Activated CD4-positive, alpha-beta T cell treated with anti-CD3 and anti-CD28 coated beads, Interleukin-2, amount 10 ng/mL, durations not matched to agents 24 days and 14 days (primary cell): ENCODE measurements at regions not wholly inside any gene's neighbourhood (a gene's known extent, or its start where the extent isn't known, plus 50 kb on each side); places are given as distances from the start of the nearest gene placed in this dataset.

Experiments used
- DNase-seq: peaks from one replicate; pipeline ENCODE4 v3.0.0; 2022
- H3K27ac Mint-ChIP-seq: one replicate; pipeline ENCODE4 v1.8.0; 2022; ENCODE audit warnings: mild to moderate bottlenecking, mixed read lengths
- H3K27me3 Mint-ChIP-seq: one replicate; pipeline ENCODE4 v1.8.0; 2022; ENCODE audit warnings: mixed read lengths
- H3K36me3 Mint-ChIP-seq: one replicate; pipeline ENCODE4 v1.8.0; 2022; ENCODE audit warnings: low read depth, mild to moderate bottlenecking, mixed read lengths
- H3K4me1 Mint-ChIP-seq: one replicate; pipeline ENCODE4 v1.8.0; 2021; ENCODE audit warnings: mixed read lengths
- H3K4me3 Mint-ChIP-seq: one replicate; pipeline ENCODE4 v1.8.0; 2022; ENCODE audit warnings: mild to moderate bottlenecking, moderate library complexity, mixed read lengths
- H3K9me3 Mint-ChIP-seq: one replicate; pipeline ENCODE4 v1.8.0; 2021; ENCODE audit warnings: mixed read lengths
- intact Hi-C: fragments of 100-400 bp; cut with micrococcal nuclease; formaldehyde crosslinking; loops from one replicate; pipeline ENCODE4 v1.15.1; 2023

DNA sequence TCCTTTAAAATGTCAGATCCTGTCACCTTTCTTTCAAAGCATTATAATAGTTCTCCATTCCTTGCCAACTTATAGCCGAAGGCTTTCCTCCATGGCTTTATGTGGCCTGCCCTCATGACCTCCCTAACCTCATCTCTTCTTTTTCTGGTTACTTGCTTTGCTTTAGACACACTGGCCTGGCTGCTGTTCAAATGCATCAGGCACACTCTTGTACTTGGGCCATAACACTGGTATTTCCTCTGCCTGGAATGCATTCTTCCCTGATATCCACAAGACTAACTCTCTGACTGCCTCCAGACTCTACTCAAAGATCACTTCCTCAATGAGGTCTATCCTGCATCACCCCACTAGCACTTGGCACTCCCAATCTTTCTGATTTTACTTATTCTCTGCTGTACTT, 710.3 kb downstream of the KCNA4 start:
- intact Hi-C loops = no loop called here
- Mint-ChIP-seq H3K4me3 (no peak overlapping the region), H3K9me3 (peaks cover 3% of the 10 kb centered on the region), H3K36me3 (no peaks in the 10 kb centered on the region), H3K27me3 (no peaks in the 10 kb centered on the region), H3K27ac (no peak overlapping the region), H3K4me1 (no peaks in the 10 kb centered on the region)
- no peak for DNase-seq

GRCh38 chr11:29305456-29306232, 711.2 kb downstream of the KCNA4 start:
- Mint-ChIP-seq H3K4me1 (no peaks in the 10 kb centered on the region), H3K27ac (no peak overlapping the region), H3K36me3 (no peaks in the 10 kb centered on the region), H3K27me3 (no peaks in the 10 kb centered on the region), H3K9me3 (peaks cover 3% of the 10 kb centered on the region), H3K4me3 (no peak overlapping the region)
- intact Hi-C loops = no loop called here
- DNase-seq = no peak

DNA sequence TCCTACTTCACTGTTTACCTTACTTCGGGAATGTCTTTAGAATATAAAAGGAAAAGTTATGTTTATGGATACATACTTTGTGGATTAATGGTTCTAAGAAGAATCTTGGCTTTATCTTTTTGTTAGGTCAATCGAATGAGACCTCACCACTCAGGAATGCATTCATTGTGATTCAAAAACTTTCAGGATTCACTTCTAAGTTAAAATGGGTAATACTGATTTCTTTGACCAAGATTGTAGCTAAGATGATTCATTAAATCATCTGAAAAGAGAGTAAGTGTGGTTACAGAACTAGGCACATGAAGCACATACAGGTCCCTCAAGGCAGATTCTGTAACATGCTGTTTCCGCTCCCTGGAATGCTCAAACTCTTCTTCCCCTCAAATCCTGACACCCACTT, 716.4 kb downstream of the KCNA4 start:
- Mint-ChIP-seq H3K27ac (no peak overlapping the region), H3K4me1 (no peaks in the 10 kb centered on the region), H3K4me3 (no peak overlapping the region), H3K27me3 (no peaks in the 10 kb centered on the region), H3K9me3 (no peaks in the 10 kb centered on the region), H3K36me3 (no peaks in the 10 kb centered on the region)
- no peak for DNase-seq
- intact Hi-C loops = no loop called here

- Mint-ChIP-seq H3K4me3 (no peak overlapping the region), H3K27me3 (no peaks in the 10 kb centered on the region), H3K4me1 (no peaks in the 10 kb centered on the region), H3K36me3 (no peaks in the 10 kb centered on the region), H3K27ac (no peak overlapping the region), H3K9me3 (peaks cover 3% of the 10 kb centered on the region)
- intact Hi-C loops = no loop called here
- no peak for DNase-seq
These were observed 720.1 kb downstream of the KCNA4 start for GRCh38 chr11:29296680-29297079.

- Mint-ChIP-seq H3K4me1 (no peaks in the 10 kb centered on the region), H3K4me3 (no peak overlapping the region), H3K9me3 (peaks cover 3% of the 10 kb centered on the region), H3K27ac (no peak overlapping the region), H3K27me3 (no peaks in the 10 kb centered on the region), H3K36me3 (no peaks in the 10 kb centered on the region)
- intact Hi-C loops = no loop called here
- no peak for DNase-seq
These were observed 723.0 kb downstream of the KCNA4 start for GRCh38 chr11:29293825-29294224.

- Mint-ChIP-seq H3K9me3 (peaks cover 4% of the 10 kb centered on the region), H3K27me3 (no peaks in the 10 kb centered on the region), H3K27ac (no peak overlapping the region), H3K4me3 (no peak overlapping the region), H3K36me3 (no peaks in the 10 kb centered on the region), H3K4me1 (no peaks in the 10 kb centered on the region)
- DNase-seq = no peak
- intact Hi-C loops = no loop called here
These were observed 734.7 kb downstream of the KCNA4 start for GRCh38 chr11:29282088-29282487.

- no peak overlapping the region for H3K4me3 Mint-ChIP-seq
- no peaks in the 10 kb centered on the region for H3K27me3 Mint-ChIP-seq
- H3K27ac Mint-ChIP-seq = no peak overlapping the region
- H3K9me3 Mint-ChIP-seq = peaks cover 4% of the 10 kb centered on the region
- no peaks in the 10 kb centered on the region for H3K4me1 Mint-ChIP-seq
- intact Hi-C loops = no loop called here
- DNase-seq = no peak
- no peaks in the 10 kb centered on the region for H3K36me3 Mint-ChIP-seq
These were observed 735.5 kb downstream of the KCNA4 start for GRCh38 chr11:29281271-29281777.

DNA sequence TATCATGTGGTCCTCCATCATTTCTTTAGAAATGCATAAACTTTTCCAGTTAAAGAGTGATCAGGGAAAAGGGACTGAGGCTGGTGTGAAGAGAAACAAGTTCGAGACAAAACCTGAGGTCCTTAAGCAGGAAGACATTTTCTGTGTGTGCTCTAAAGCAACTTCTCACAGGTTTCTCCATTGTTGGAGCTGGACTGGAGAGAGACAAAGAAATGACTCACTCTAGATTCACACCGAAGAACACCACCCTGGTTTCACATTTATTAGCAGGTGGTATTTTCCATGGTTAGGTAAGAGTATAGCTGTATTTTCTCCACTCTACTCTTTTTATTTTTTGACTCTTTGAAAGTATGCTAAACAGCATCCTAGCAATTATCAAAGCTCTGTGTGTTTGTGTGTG, 736.4 kb downstream of the KCNA4 start:
- no peak for DNase-seq
- H3K36me3 Mint-ChIP-seq = no peaks in the 10 kb centered on the region
- intact Hi-C loops = no loop called here
- H3K9me3 Mint-ChIP-seq = peaks cover 4% of the 10 kb centered on the region
- no peaks in the 10 kb centered on the region for H3K4me1 Mint-ChIP-seq
- H3K4me3 Mint-ChIP-seq = no peak overlapping the region
- H3K27me3 Mint-ChIP-seq = no peaks in the 10 kb centered on the region
- no peak overlapping the region for H3K27ac Mint-ChIP-seq

DNA sequence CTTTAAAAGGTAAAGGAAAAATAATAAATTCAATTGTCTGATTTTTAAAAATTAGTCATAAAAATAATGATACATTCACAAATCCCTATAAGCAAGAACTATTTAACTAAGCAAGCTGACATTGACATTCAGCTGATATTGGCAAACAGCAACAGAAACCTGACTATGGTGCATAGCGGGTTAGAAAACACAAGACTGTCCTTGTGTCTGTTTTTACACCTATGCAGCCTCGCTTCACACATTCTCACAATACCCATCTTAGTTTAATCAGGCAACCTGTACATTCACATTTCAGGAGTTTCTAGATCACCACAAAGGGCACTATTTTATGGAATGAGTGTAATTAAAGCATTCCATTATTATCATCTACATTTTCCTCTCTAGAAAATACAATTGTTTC, 737.1 kb downstream of the KCNA4 start:
- no peaks in the 10 kb centered on the region for H3K36me3 Mint-ChIP-seq

DNA sequence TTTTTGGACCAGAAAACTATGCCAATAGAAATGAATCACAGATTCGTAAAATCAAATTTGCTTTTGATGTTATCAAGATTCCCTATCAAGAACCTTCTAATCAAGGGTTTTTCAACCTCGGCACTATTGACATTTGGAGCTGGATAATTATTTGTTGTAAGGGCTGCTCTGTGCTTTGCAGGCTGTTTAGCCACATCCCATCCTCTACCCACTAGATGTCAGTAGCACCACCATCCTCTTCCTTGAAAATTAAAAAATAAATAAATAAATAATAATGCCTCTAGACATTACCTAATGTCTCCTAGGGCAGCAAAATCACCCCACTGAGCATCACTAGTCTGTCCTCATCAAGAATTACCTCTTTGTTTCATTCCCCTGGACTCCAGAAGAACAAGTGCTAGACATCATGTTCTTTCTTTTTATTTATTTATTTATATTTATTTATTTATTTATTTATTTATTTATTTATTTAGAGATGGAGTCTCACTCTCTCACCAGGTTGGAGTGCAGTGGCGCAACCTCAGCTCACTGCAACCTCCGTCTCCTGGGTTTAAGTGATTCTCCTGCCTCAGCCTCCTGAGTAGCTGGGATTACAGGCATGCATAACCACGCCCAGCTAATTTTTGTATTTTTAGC, 744.7 kb downstream of the KCNA4 start:
- Mint-ChIP-seq H3K27ac (no peak overlapping the region), H3K9me3 (no peaks in the 10 kb centered on the region), H3K4me3 (no peak overlapping the region)

More for the DNA sequence above, 737.1 kb downstream of the KCNA4 start:
- Mint-ChIP-seq H3K27me3 (no peaks in the 10 kb centered on the region), H3K9me3 (peaks cover 4% of the 10 kb centered on the region), H3K4me3 (no peak overlapping the region), H3K27ac (no peak overlapping the region), H3K4me1 (no peaks in the 10 kb centered on the region)
- no peak for DNase-seq
- intact Hi-C loops = no loop called here

DNA sequence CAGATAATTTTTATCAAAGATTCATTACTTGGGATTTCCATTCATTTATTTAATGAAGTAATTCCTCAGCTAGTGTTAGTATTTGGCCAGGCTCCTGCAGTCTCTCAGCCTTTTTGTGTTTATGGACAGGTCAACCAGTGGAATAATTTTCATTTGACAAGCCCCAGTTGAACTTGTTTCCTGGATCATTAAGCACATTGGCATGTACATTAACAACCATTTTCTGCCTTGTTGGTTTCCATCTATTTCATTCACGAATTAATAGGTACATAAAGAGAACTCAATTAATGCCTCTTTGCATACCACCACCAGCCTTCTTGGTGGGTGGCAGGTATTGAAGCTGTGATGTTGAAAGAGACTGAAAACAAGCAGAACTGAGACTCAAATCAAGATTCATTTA, 745.2 kb downstream of the KCNA4 start:
- intact Hi-C loops = no loop called here
- Mint-ChIP-seq H3K27ac (no peak overlapping the region), H3K4me1 (no peaks in the 10 kb centered on the region), H3K9me3 (no peaks in the 10 kb centered on the region), H3K27me3 (no peaks in the 10 kb centered on the region), H3K4me3 (no peak overlapping the region), H3K36me3 (no peaks in the 10 kb centered on the region)
- no peak for DNase-seq

More for the DNA sequence above, 744.7 kb downstream of the KCNA4 start:
- no peak for DNase-seq
- no peaks in the 10 kb centered on the region for H3K4me1 Mint-ChIP-seq
- no peaks in the 10 kb centered on the region for H3K36me3 Mint-ChIP-seq
- H3K27me3 Mint-ChIP-seq = no peaks in the 10 kb centered on the region
- intact Hi-C loops = no loop called here

- Mint-ChIP-seq H3K36me3 (no peaks in the 10 kb centered on the region), H3K9me3 (no peaks in the 10 kb centered on the region), H3K4me3 (no peak overlapping the region), H3K4me1 (no peaks in the 10 kb centered on the region), H3K27ac (no peak overlapping the region), H3K27me3 (no peaks in the 10 kb centered on the region)
- no peak for DNase-seq
- intact Hi-C loops = no loop called here
These were observed 748.1 kb downstream of the KCNA4 start for GRCh38 chr11:29268733-29269132.

- Mint-ChIP-seq H3K9me3 (no peaks in the 10 kb centered on the region), H3K36me3 (no peaks in the 10 kb centered on the region), H3K27me3 (no peaks in the 10 kb centered on the region), H3K4me1 (no peaks in the 10 kb centered on the region), H3K27ac (no peak overlapping the region), H3K4me3 (no peak overlapping the region)
- intact Hi-C loops = no loop called here
- no peak for DNase-seq
These were observed 751.0 kb downstream of the KCNA4 start for GRCh38 chr11:29265792-29266191.

DNA sequence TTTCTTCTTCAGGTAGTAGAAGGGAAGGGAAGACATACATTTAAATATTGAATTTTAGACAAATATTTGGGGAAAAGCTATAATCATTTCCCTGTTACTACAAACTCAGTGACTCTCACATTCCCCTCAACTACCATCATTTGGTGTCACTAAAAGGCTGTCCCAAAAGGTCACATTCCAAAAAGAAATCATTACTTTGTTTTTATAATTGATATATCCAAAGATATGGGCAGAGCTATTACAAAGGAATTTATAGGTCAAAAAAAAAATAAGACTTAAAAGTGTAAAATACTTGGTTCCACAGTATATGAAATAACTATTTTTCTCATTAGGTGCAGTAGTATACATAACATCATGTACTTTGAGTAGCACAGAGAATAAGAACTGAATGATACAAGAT, 751.4 kb downstream of the KCNA4 start:
- Mint-ChIP-seq H3K9me3 (no peaks in the 10 kb centered on the region), H3K36me3 (no peaks in the 10 kb centered on the region), H3K27ac (no peak overlapping the region), H3K4me1 (no peaks in the 10 kb centered on the region), H3K27me3 (no peaks in the 10 kb centered on the region), H3K4me3 (no peak overlapping the region)
- intact Hi-C loops = no loop called here
- DNase-seq = no peak
